Parathyroid adenoma (tissue), 2 donors: ENCODE measurements at regions not wholly inside any gene's neighbourhood (a gene's known extent, or its start where the extent isn't known, plus 50 kb on each side); places are given as distances from the start of the nearest gene placed in this dataset.

Experiments
- H2AFZ ChIP-seq: fragments of 300-600 bp; sonication (generic); one replicate; pipeline ENCODE4 v1.7.0; 2017; ENCODE audit warnings: antibody characterized with exemption, mild to moderate bottlenecking
- H3K27ac ChIP-seq: fragments of 300-600 bp; sonication (generic); one replicate; pipeline ENCODE4 v1.7.0; 2017
- H3K27me3 ChIP-seq: fragments of 300-600 bp; sonication (generic); one replicate; pipeline ENCODE4 v1.7.0; 2017; ENCODE audit warnings: low read length; ENCODE audit not compliant: control insufficient read depth, insufficient read depth
- H3K36me3 ChIP-seq: fragments of 300-600 bp; sonication (generic); one replicate; pipeline ENCODE4 v1.7.0; 2017; ENCODE audit warnings: low read length; ENCODE audit not compliant: control insufficient read depth, insufficient read depth
- H3K4me1 ChIP-seq: fragments of 300-600 bp; sonication (generic); one replicate; pipeline ENCODE4 v1.7.0; 2017; ENCODE audit warnings: control low read depth
- H3K4me2 ChIP-seq: fragments of 300-600 bp; sonication (generic); one replicate; pipeline ENCODE4 v1.7.0; 2017; ENCODE audit warnings: low read length
- H3K4me3 ChIP-seq: fragments of 300-600 bp; sonication (generic); one replicate; pipeline ENCODE4 v1.7.0; 2017; ENCODE audit warnings: low read depth, low read length
- H3K79me2 ChIP-seq: fragments of 300-600 bp; sonication (generic); one replicate; pipeline ENCODE4 v1.7.0; 2017; ENCODE audit warnings: control low read depth
- H3K9ac ChIP-seq: fragments of 300-600 bp; sonication (generic); one replicate; pipeline ENCODE4 v1.7.0; 2017; ENCODE audit warnings: mild to moderate bottlenecking
- H3K9me3 ChIP-seq: fragments of 300-600 bp; sonication (generic); one replicate; pipeline ENCODE4 v1.7.0; 2017; ENCODE audit warnings: low read length; ENCODE audit not compliant: control insufficient read depth
- CTCF ChIP-seq: fragments of 300-600 bp; sonication (generic); IDR thresholded peaks from one replicate; pipeline ENCODE4 v1.7.0; 2017; ENCODE audit warnings: antibody characterized with exemption, mild to moderate bottlenecking
- donor health status: primary hyperparathyroidism.

GRCh38 chr10:125415964-125416363, 255.6 kb upstream of the CTBP2 start:
- H3K4me1 ChIP-seq = no peaks in the 10 kb centered on the region
- no peak overlapping the region for H3K27ac ChIP-seq
- no peaks in the 10 kb centered on the region for H3K36me3 ChIP-seq
- no peak for TF ChIP-seq CTCF
- H3K9me3 ChIP-seq = no peaks in the 10 kb centered on the region
- H2AFZ ChIP-seq = no peak overlapping the region
- no peaks in the 10 kb centered on the region for H3K27me3 ChIP-seq
- H3K9ac ChIP-seq = no peak overlapping the region
- no peak overlapping the region for H3K4me3 ChIP-seq
- H3K79me2 ChIP-seq = no peaks in the 10 kb centered on the region
- no peak overlapping the region for H3K4me2 ChIP-seq

- no peak overlapping the region for H2AFZ ChIP-seq
- peak overlapping the region; percentile 14 for H3K4me2 ChIP-seq
- no peak for TF ChIP-seq CTCF
- no peaks in the 10 kb centered on the region for H3K4me1 ChIP-seq
- H3K27me3 ChIP-seq = no peaks in the 10 kb centered on the region
- no peak overlapping the region for H3K4me3 ChIP-seq
- H3K79me2 ChIP-seq = no peaks in the 10 kb centered on the region
- H3K27ac ChIP-seq = no peak overlapping the region
- H3K9ac ChIP-seq = no peak overlapping the region
- no peaks in the 10 kb centered on the region for H3K36me3 ChIP-seq
- H3K9me3 ChIP-seq = no peaks in the 10 kb centered on the region
Observed at GRCh38 chr10:125415006-125415633, 254.8 kb upstream of the CTBP2 start.

GRCh38 chr10:125411724-125412123, 251.4 kb upstream of the CTBP2 start:
- Histone ChIP-seq H3K9ac (no peak overlapping the region), H3K4me1 (no peaks in the 10 kb centered on the region), H3K36me3 (no peaks in the 10 kb centered on the region), H3K4me3 (no peak overlapping the region), H3K9me3 (no peaks in the 10 kb centered on the region), H2AFZ (no peak overlapping the region), H3K4me2 (no peak overlapping the region), H3K27ac (no peak overlapping the region), H3K27me3 (no peaks in the 10 kb centered on the region), H3K79me2 (no peaks in the 10 kb centered on the region)
- no peak for TF ChIP-seq CTCF

GRCh38 chr10:125409756-125410155, 249.4 kb upstream of the CTBP2 start:
- H3K4me2 ChIP-seq = no peak overlapping the region
- no peak for TF ChIP-seq CTCF
- no peak overlapping the region for H3K27ac ChIP-seq
- H3K79me2 ChIP-seq = no peaks in the 10 kb centered on the region
- H2AFZ ChIP-seq = no peak overlapping the region
- no peaks in the 10 kb centered on the region for H3K36me3 ChIP-seq
- H3K27me3 ChIP-seq = no peaks in the 10 kb centered on the region
- H3K9ac ChIP-seq = no peak overlapping the region
- no peak overlapping the region for H3K4me3 ChIP-seq
- H3K9me3 ChIP-seq = no peaks in the 10 kb centered on the region
- no peaks in the 10 kb centered on the region for H3K4me1 ChIP-seq

GRCh38 chr10:125407557-125407956, 247.2 kb upstream of the CTBP2 start:
- H3K9ac ChIP-seq = no peak overlapping the region
- no peaks in the 10 kb centered on the region for H3K79me2 ChIP-seq
- H3K27ac ChIP-seq = no peak overlapping the region
- H3K36me3 ChIP-seq = no peaks in the 10 kb centered on the region
- no peak overlapping the region for H3K4me2 ChIP-seq
- no peak overlapping the region for H3K4me3 ChIP-seq
- no peaks in the 10 kb centered on the region for H3K27me3 ChIP-seq
- no peaks in the 10 kb centered on the region for H3K4me1 ChIP-seq
- no peaks in the 10 kb centered on the region for H3K9me3 ChIP-seq
- no peak overlapping the region for H2AFZ ChIP-seq
- TF ChIP-seq CTCF = no peak
